NCI-H1417 (cell line): ENCODE measurements at regions not wholly inside any gene's neighbourhood (a gene's known extent, or its start where the extent isn't known, plus 50 kb on each side); places are given as distances from the start of the nearest gene placed in this dataset.

Experiments used
- DNase-seq, 3 experiments: peaks; one replicate each; lab custom pipeline; 2025; lab: John Stamatoyannopoulos, UW

GRCh38 chr11:115929618-115930129 lies 425.5 kb upstream of the CADM1 start:
- DNase-seq = peak in 1 of 3 experiments; percentile 34

GRCh38 chr11:115928811-115929210 lies 424.6 kb upstream of the CADM1 start:
- DNase-seq = peak in 1 of 3 experiments; percentile 22

- DNase-seq = no peak
Measured at GRCh38 chr11:115927823-115928329, 423.7 kb upstream of the CADM1 start.

- DNase-seq = no peak
Measured at GRCh38 chr11:115926601-115927000, 422.4 kb upstream of the CADM1 start.

DNA sequence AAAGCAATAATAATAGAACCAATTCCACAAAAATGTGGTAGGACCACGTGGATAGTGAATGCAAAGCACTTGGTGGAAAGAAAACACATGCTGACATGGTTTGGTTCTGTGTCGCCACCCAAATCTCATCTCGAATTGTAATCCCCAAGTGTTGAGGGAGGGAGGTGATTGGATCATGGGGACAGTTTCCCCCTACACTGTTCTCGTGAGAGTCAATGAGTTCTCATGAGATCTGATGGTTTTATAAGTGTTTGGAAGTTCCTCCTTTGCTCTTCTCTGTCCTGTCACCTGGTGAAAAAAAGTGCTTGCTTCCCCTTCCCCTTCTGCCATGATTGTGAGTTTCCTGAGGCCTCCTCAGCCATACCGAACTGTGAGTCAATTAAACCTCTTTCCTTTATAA lies 421.9 kb upstream of the CADM1 start:
- no peak for DNase-seq

DNA sequence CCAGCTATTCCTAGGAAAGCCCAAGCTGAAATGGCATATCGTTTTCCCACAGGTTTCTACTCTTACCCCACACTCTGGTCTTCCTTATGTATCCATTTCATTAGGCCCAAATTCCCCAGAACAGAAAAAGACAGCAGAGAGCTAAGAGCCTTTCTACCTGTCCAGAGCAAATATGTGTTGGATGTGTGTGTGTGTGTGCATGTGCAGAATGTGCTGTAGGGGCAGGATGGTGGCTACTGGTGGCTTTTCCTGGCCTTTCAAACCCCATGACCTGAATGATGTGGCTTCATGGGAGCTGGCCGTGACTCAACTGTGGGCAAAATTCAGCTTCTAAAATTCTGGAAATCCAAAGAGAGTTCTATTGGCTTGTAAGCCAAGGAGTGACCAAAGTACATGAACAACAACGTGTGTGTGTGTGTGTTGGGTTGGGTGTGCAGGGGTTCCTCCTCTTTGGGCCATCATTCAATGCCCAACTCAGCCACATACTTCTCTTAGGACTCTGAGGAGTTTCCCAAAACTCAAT lies 421.4 kb upstream of the CADM1 start:
- no peak for DNase-seq

- DNase-seq = no peak
Measured at GRCh38 chr11:115924744-115925567, 420.7 kb upstream of the CADM1 start.

- peak in 2 of 3 experiments; percentile 45 to 75 for DNase-seq
Measured at GRCh38 chr11:115922876-115923275, 418.7 kb upstream of the CADM1 start.

DNA sequence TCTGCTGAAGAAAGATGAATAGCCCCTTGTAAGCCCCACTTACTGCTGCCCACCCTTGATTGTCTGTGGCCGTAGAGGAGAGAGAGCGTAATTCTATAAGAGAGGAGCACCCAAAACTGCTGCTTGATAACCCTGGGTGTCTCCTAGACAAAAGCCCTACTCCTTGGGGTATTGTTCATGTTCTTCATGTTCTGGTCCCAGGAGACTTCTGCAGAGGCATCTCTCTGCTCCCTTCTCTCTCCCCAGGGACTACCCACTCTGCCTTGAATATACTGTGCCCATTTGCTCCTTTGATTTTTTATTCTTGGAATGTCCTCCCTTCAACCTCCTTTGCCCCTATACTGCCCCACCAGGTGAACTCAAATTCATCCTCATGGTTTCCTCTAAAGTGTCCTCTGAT lies 417.8 kb upstream of the CADM1 start:
- no peak for DNase-seq

DNA sequence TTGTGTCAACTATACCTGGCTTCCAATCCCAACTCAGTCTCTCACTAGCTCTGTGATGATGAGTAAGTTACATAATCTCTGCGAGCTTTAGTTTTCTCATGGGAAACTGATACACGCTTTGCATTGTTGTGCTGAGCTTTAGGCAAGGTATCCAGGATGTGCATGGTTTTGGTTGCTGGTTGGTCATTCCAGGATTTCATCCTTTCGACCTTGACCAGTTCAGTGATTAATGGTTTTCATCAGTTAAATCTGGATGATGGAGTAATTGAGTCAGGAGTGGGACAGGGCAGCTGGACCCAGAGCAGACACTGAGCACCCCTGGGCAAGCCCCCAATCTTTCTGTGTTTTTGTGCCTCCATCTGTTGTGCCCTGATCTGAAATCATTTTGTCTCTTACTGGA lies 417.3 kb upstream of the CADM1 start:
- DNase-seq = no peak

DNA sequence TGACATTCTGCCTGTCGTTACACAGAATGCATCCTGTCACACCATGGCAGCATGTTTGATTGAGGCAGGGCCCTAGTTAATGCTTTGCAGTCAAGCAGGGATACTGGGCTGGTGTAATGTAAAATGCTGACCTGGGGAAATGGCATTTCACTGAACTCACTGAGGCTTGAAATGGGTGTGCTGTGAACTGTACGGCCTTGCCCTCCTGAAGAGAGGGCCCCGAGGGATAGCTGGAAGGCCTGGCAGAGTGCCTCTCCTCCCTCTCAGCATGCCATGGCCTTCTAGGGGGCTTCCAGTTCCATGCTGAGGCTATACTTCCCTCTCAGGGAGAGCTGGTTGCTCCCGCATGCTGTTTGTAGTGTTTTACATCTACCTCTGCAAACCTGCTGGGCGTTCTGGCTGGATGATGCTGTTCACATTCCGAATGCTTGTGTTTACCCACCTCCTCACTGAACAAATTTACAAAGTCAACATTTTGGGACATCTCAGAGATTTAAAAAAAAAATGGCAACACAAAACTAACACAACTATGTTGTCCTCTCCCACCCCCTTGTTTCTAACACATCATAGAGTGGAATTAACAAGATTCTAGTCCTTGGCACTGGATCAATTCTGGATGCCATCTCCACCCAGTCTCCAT lies 416.7 kb upstream of the CADM1 start:
- DNase-seq = peak in 2 of 3 experiments; percentile 17 to 51

DNA sequence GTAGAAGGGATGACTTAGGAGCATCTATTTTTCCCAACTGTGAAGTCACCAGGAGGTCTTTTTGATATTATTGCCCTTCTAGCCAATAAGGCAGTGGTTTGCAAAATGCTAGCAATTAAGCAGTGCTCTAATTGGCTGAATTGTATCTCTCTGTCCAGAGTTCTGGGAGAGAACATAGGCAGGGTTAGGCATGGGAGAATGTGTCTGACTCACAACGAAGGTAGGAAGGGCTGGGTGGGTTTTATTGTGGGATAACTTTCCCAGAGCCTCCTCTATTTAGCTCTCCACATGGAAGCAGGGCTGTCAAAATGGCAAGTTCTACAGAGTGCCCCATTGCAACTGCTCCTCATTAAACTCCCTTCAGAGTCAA lies 415.9 kb upstream of the CADM1 start:
- peak in 1 of 3 experiments; percentile 15 for DNase-seq

- no peak for DNase-seq
Measured at GRCh38 chr11:115919341-115920091, 415.3 kb upstream of the CADM1 start.

GRCh38 chr11:115918576-115918975 lies 414.4 kb upstream of the CADM1 start:
- no peak for DNase-seq

DNA sequence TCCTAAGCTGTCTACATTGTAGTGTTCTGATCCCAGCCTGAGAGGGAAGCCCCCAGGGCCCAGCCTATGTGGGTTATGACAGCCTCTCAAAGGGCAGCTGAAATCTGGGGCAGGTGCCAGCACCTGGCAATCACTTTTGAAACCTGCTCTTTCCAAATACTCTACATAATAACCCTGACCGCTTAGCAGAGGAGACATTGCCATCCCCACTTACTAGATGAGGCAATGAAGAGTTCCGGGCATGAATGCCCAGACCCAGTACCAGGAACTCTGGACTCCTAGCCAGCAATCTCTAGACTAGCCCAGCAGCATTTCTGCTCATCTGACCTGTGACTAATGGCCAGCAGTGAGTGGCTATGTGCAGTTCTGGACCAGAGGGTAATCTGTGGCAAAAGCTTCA lies 412.4 kb upstream of the CADM1 start:
- DNase-seq = peak in 2 of 3 experiments; percentile 29 to 65

- DNase-seq = peak; percentile 38 to 51 (median 42)
Measured at GRCh38 chr11:115912484-115912945, 408.3 kb upstream of the CADM1 start.

- peak; percentile 32 to 97 (median 66) for DNase-seq
Measured at GRCh38 chr11:115911613-115912346, 407.6 kb upstream of the CADM1 start.

DNA sequence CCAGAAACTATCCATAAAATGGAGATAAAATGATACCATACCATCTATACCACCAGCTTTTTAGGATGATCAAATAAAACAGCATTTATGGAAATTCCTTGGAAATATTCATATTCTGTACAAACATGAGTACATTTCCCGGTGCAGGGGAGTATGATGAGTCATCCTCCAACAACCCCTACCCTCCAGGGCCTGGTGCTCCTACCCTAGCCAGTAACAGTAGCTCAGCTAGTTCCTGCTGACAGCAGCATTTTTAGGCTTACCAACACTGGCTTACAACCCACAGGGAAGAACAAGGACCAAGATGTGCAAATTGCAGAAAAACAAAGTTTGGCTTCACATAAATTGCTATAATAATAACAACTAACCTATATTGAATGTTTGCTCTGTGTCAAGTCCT lies 406.2 kb upstream of the CADM1 start:
- DNase-seq = no peak

DNA sequence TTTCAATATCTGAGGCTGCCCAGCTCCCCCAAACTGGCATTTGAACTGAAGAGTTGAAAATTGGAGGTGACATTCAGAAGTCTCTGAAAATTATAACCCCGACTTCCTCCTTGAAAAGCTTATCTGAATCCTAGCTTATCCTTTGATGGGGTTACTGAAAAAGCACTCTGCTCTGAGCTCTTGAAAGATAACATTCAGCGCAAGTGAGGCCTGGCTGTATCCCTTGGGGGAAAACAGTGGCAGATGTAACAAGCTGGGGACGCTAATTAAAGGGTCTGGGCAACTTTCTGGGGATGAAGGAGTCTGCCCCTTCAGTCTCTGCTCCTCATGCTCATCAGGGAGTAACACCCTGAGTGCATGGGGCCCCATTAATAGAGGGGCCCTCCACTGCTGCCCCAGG lies 402.0 kb upstream of the CADM1 start:
- DNase-seq = no peak

- no peak for DNase-seq
Measured at GRCh38 chr11:115905341-115906000, 401.3 kb upstream of the CADM1 start.

- no peak for DNase-seq
Measured at GRCh38 chr11:115903179-115903578, 399.0 kb upstream of the CADM1 start.
